HG03342 (cell line): ENCODE measurements at regions not wholly inside any gene's neighbourhood (a gene's known extent, or its start where the extent isn't known, plus 50 kb on each side); places are given as distances from the start of the nearest gene placed in this dataset.

Experiments used
- ATAC-seq: cut with Tn5 transposase; IDR thresholded peaks from one replicate; pipeline ENCODE4 v1.9.1; 2021; ENCODE audit warnings: mild to moderate bottlenecking, moderate library complexity; ENCODE audit not compliant: unreplicated experiment

GRCh38 chr2:146147448-146148012 is 1627.6 kb upstream of the ZEB2 start:
- ATAC-seq = no peak

GRCh38 chr2:146143971-146144370 is 1624.1 kb upstream of the ZEB2 start:
- ATAC-seq = no peak

GRCh38 chr2:146138820-146139219 is 1618.9 kb upstream of the ZEB2 start:
- ATAC-seq = no peak

- no peak for ATAC-seq
Observed at GRCh38 chr2:146135245-146135644, 1615.3 kb upstream of the ZEB2 start.

GRCh38 chr2:146131785-146132184 is 1611.9 kb upstream of the ZEB2 start:
- ATAC-seq = no peak

DNA sequence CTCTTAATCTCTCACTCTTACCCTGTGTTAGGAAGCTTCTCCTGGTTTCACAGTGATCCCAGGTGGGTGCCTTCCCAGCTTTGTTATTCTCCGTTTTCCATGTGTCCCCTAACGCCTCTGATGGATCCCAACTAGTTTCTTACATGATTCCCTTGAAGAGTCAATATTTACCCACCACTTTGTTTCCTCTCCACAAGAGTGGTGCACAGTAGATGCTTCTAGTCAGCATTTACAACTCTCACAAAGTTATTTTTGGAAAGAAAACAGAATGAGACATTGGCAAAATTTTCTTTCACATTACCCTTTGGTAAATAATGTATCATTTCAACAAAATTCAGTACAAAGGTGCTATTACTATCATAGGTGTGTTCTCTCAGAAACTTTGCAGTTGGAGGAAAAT is 1611.1 kb upstream of the ZEB2 start:
- ATAC-seq = no peak

DNA sequence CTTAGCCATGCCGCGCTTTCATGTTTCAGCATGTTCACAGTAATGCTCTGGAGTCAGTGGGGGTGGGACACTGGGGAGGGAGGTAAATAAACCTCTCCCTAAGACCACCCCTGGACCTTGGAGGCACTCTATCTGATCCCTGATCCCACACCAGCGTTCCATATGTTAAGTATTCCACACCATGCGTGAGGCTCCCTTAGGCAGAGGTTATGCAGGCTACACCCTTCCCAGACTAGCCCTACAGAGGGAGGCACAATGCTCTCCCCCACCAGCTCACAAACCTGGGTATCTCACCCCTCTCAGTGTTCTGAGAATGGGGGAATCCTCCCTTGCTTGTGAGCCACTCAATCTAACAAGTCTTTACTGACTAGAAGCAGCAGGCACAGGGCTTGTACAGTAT is 1610.4 kb upstream of the ZEB2 start:
- no peak for ATAC-seq

DNA sequence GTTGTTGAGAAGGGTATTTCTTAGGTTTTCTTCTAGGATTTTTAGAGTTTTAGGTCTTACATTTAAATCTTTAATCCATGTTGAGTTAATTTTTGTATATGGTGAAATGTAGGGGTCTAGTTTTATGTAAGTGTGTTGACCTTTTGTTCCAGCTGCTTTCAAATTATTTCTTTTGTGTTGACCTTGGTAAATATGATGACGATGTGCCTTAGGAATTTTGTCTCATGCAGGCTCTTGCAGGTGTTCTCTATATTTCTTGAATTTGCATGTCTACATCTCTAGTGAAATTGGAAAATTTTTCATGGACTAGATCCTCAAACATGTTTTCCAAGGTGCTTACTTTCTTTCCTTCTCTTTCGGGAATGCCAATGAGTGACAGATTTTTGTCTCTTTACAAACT is 1609.3 kb upstream of the ZEB2 start:
- ATAC-seq = no peak

GRCh38 chr2:146128216-146128615 is 1608.3 kb upstream of the ZEB2 start:
- ATAC-seq = no peak

DNA sequence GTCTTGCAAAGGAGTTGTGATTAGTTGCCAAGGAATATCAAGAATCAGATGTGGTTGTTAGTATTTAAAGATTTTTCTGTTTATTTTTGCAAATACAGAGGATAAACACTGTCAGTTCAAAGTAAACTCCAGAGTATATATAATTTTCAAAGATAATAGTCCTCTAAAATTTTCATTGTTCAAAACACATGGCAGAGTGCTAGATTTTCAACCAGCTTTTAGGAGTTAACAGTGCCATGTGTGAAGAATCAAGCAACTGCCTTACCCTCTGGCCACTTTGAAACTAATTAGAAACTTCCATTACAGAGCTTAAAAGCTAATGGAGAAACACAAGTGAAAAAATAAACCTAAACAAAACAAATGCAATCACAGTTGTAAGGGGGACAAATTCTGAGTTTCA is 1605.6 kb upstream of the ZEB2 start:
- ATAC-seq = no peak

DNA sequence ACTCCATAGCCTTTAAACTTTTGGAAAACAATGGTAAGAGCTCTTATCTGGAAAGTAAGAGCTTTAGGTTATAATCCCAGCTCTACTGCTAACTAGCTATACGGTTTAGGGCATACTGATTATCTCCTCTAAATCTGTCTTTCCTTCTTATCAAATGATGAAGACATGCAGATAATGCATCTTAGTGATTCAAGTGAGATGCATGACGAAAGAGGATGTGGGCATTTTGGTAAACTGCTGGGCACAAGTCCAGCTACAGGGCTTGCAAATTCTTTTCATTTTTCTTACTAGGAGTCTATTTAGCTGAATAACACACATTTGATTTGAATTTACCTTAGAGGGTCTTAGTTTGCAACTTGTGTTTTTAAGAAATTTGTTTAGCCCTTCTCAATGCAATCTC is 1604.8 kb upstream of the ZEB2 start:
- no peak for ATAC-seq

DNA sequence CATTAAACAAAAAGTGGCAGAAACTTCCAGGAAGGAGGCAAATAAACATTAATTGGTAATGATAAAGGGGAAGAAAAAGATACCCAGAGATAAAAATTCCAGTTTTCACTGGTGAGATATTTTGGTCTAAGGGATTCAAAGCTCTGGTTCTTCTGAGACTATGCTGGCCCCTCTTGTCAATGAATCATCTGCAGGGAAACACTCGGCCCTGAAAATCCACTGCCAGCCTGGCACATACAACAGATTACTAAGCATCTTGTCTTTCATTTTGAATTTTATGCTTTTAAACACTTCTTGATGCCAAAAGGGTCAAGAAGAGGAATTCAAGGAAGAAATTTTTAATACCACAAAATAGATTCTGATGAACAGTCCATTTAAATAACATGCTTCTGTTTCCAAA is 1603.8 kb upstream of the ZEB2 start:
- ATAC-seq = no peak

GRCh38 chr2:146123256-146123655 is 1603.3 kb upstream of the ZEB2 start:
- no peak for ATAC-seq

DNA sequence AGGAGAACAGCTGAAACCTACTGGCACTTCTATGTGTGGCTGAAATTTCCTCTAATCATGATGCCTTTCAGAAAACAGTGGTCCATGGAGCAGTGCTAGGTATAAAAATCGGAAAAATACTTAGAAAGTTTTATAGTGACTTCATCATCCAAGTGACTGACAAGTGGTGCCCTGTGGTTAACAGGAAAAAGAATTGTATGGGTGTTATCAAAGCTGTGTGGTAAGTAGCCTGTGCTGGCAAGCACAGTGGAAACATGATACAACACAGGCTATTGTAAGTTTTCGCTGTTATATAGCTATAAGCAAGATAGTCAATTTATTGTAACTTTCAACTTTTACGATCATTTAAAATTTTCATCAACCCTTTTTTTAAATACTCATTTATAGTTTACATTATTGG is 1599.7 kb upstream of the ZEB2 start:
- no peak for ATAC-seq

DNA sequence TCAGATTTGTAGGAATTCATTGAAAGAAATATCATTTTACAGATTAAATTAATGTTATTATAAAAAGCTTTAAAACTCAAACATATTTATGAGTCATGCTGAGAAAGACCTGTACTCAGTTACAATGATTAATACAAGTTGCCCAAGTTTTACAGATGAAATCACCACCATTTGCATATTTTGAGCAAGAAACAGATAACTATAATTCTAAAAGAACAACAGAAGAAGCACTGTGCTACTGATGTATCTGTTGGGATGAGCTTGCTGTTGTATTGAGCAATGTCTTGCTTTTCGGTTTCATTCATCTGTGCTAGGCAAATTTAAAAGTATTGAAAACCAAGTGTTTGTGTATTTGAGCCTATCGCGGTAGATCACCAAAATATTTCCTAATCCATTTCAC is 1589.1 kb upstream of the ZEB2 start:
- ATAC-seq = no peak

GRCh38 chr2:146094185-146094584 is 1574.3 kb upstream of the ZEB2 start:
- no peak for ATAC-seq

- ATAC-seq = no peak
Observed at GRCh38 chr2:146081459-146081858, 1561.5 kb upstream of the ZEB2 start.

- no peak for ATAC-seq
Observed at GRCh38 chr2:146080925-146081324, 1561.0 kb upstream of the ZEB2 start.

DNA sequence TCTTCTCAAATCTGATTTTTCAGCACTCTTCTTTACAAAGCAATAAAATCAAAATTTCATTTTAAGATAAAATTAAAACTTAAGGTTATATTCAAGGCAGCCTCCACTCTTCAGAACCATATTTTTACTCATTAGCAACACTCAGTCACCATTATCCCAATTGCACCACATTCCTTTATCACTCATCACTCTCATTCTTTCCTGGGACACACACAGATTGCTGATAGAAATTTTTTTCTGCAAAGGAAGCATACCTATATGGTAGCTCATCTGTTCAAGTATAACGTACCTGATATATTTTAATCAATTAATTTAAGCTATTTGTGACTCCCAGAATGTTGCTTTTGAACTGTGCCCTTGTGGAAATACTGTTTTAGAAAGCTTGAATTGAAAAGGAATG is 1559.3 kb upstream of the ZEB2 start:
- no peak for ATAC-seq

GRCh38 chr2:146077156-146077555 is 1557.2 kb upstream of the ZEB2 start:
- no peak for ATAC-seq

DNA sequence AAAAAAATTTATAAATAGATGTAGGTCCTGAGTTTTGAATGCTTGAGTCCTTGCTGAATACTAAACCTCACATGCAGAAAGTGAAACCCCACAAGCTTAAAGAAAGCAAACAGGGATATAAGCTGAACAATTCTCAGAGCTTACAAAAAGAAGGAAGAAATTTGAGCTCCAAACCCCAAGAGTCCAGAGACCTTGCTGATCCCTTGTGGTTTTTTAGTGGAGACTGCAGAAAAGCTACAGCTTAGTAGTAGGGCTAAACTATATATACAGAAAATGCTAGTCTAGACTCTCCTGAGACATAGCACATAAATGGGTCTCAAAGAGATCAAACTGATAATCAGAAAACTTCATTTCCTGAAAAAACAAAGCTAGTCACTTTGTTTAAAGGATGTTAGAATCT is 1548.1 kb upstream of the ZEB2 start:
- ATAC-seq = no peak

DNA sequence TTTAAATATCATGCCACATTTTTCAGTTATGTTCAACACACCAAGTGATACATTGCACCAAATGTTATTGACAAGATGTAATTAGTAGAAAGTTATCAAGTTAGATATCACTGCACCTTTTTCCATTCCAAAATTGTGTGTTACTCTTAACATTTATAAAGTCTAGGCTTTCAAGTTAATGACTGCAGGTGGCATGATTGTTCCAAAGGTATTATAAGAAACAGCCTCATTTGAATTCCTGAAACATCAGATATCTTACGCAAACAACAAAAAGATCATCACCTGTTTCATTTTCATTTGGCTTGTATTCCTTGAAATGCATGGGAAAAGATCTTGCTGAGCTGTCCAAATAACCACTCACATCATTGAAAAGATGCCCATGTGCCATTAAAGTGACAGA is 1528.2 kb upstream of the ZEB2 start:
- ATAC-seq = no peak

DNA sequence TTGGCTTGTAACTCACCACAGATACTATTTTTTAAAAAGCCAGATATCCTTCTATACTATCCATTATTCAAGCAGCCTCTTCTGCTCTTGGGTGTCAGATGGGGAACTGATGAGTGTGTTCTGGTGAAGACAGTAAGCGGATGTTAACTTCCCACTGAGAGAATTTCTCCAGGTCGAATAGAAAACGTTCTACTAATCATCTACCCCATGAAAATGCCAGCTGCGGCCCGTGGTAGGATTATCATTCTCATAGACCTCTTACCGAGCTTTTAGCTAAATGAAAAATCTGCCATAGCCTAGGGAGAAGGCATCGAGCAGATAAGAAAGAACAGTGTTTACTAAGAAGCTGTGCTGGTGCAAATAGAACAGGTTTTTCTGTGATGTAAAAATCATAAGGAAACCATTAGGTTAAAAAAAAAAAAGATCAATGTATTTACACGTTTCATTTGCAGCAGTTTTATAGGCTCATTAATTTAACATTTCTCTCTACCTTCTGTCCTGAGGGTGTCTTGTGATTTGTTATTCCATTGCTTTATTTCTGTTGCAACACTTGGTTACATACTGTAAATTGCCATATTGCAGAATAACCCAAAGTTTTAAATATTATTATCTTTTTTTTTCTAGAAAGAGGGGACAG is 1521.5 kb upstream of the ZEB2 start:
- ATAC-seq = no peak
